Natural killer cell treated with Interleukin-12 subunit alpha and Interleukin-12 subunit beta and Interleukin-15 and Interleukin-18, amount 100 ng/mL, for 72 hours (primary cell): ENCODE measurements at regions not wholly inside any gene's neighbourhood (a gene's known extent, or its start where the extent isn't known, plus 50 kb on each side); places are given as distances from the start of the nearest gene placed in this dataset.

Source experiments
- ATAC-seq, 2 donors: fragments of 150-1000 bp; cut with Tn5 transposase in 1 of 2; sonication (Bioruptor Pico), chemical (Tn5 transposase) in 1 of 2; 2 replicates each; pipeline ENCODE4 v1.10.0; 2021
- DNase-seq: peaks from one replicate; pipeline ENCODE4 v3.0.0; 2022; ENCODE audit warnings: low spot score
- H3K27ac Mint-ChIP-seq, 2 donors: 1 replicate in 1 of 2; 2 replicates in 1 of 2; pipeline ENCODE4 v1.8.0; 2022; ENCODE audit warnings: mixed read lengths in 2 of 2, mild to moderate bottlenecking in 1 of 2, moderate library complexity in 1 of 2
- H3K27me3 Mint-ChIP-seq, 2 donors: 1 replicate in 1 of 2; 2 replicates in 1 of 2; pipeline ENCODE4 v1.8.0; 2022; ENCODE audit warnings: mixed read lengths in 2 of 2
- H3K36me3 Mint-ChIP-seq: one replicate; pipeline ENCODE4 v1.8.0; 2022; ENCODE audit warnings: mixed read lengths
- H3K4me1 Mint-ChIP-seq, 2 donors: 1 replicate in 1 of 2; 2 replicates in 1 of 2; pipeline ENCODE4 v1.8.0; 2022; ENCODE audit warnings: low read depth in 2 of 2, mixed read lengths in 2 of 2, mild to moderate bottlenecking in 1 of 2
- H3K4me3 Mint-ChIP-seq: one replicate; pipeline ENCODE4 v1.8.0; 2022; ENCODE audit warnings: mixed read lengths
- H3K9me3 Mint-ChIP-seq: 2 replicates; pipeline ENCODE4 v1.8.0; 2022; ENCODE audit warnings: mixed read lengths

DNA sequence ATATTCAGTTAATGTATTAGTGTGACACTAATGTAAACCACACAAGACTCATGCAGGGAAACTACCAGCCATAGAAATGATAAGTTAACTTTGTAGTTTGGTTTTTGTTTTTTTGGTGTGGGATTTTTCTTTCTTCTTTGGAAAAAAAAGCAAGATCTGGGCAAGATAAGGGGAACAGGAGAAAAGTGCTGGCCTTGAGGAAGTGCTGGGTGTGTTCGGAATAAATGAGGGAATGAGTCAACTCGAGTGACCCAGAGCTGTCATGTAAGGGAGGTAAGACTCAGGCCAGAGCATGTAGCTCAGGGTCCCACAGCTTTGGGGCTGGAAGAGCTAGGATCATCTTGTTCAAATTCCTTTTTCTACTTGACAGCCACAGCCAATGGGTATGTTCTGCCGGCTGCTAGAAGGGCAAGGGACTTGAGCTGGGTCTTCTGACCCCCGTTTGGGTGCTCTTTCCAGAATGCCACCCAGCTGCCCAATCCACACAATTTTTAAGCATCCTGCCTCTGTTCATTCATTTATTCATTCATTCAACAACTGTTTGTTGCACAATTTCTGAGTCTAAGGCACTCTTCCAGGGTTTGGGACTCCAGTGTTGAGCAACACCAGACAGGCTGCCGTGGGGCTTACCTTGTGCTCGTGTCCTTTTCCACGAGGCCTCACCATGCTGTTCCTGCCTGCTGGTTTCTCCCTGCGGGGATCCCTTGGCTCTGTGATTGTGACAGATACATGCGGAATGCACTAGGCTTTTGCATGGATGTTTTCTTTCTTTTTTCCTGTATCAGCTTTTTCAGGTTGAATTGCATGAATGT lies 54.5 kb downstream of the CLDN34 start:
- H3K9me3 Mint-ChIP-seq: no peaks in the 10 kb centered on the region
- H3K36me3 Mint-ChIP-seq: peaks cover 4% of the 10 kb centered on the region
- no peak overlapping the region for H3K4me3 Mint-ChIP-seq
- H3K4me1 Mint-ChIP-seq: peaks cover 3 to 5% of the 10 kb centered on the region in 2 donors
- no peak overlapping the region for H3K27ac Mint-ChIP-seq
- no peak for ATAC-seq
- peaks cover 0 to 4% of the 10 kb centered on the region in 2 donors for H3K27me3 Mint-ChIP-seq
- DNase-seq: no peak

DNA sequence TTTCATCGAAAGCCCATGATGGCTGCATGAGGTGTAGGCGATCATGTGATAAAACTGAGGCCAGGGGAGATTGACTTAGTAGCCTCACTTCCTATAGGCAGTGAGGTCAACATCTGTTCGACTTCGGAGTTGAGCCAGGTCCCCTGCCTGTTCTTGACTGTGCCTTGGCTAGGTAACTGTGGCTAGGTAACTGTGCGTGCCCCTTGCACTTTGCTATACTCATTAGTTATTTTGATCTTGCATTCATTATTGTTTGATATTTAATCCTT lies 55.0 kb downstream of the CLDN34 start:
- H3K27ac Mint-ChIP-seq: no peak overlapping the region
- DNase-seq: no peak
- no peaks in the 10 kb centered on the region for H3K4me1 Mint-ChIP-seq
- H3K36me3 Mint-ChIP-seq: no peaks in the 10 kb centered on the region
- H3K27me3 Mint-ChIP-seq: no peaks in the 10 kb centered on the region
- no peak for ATAC-seq
- H3K4me3 Mint-ChIP-seq: no peak overlapping the region
- H3K9me3 Mint-ChIP-seq: no peaks in the 10 kb centered on the region

DNA sequence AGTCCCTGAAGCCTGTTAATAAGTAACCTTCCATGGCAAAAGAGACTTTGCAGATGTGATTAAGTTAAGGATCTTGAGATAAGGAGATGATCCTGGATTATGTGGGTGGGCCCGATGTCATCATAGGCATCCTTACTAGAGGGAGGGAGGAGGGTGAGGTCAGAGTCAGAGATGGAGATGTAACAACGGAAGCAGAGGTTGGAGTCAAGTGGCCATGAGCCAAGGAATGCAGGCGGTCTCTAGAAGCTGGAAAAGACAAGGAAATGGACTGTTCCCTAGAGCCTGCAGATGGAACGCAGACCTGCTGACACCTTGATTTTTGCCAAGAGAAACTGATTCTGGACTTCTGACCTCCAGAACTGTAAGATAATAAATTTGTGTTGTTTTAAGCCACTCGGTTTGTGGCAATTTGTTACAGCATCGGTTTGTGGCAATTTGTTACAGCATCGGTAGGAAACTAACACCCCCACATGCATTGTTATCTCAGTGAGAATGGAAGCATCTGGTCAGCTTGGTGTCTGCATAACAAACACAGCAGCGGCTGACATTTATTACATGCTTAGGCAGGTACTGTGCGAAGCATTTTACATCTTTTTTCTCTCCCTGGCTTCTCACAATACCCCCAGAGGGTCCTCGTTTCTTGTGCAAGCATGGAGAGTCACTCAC lies 55.6 kb downstream of the CLDN34 start:
- H3K36me3 Mint-ChIP-seq: no peaks in the 10 kb centered on the region
- H3K27me3 Mint-ChIP-seq: no peaks in the 10 kb centered on the region
- H3K27ac Mint-ChIP-seq: no peak overlapping the region
- ATAC-seq (no peak), DNase-seq (no peak)
- H3K4me1 Mint-ChIP-seq: no peaks in the 10 kb centered on the region
- H3K4me3 Mint-ChIP-seq: no peak overlapping the region
- no peaks in the 10 kb centered on the region for H3K9me3 Mint-ChIP-seq

DNA sequence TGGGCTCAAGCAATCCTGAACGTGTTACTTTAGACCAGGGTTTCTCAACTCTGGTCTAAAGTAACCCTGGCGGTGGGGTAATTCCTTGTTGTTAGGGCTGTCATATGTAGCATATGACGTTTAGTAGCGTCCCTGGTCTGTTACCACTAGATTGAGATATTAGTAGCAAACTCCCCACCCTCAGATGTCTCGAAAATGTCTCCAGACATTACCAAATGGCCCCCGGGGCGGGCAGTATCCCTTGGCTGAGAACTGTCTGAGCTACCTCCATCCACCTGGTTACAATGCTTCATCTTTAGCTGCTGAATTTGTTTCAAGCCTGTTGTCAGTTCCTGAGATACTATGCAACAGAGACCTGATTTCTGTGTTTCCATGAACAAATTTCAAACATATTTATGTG lies 56.7 kb downstream of the CLDN34 start:
- Mint-ChIP-seq H3K4me1 (no peaks in the 10 kb centered on the region), H3K9me3 (no peaks in the 10 kb centered on the region), H3K36me3 (no peaks in the 10 kb centered on the region), H3K27me3 (no peaks in the 10 kb centered on the region), H3K27ac (no peak overlapping the region), H3K4me3 (no peak overlapping the region)
- no peak for ATAC-seq
- DNase-seq: no peak

DNA sequence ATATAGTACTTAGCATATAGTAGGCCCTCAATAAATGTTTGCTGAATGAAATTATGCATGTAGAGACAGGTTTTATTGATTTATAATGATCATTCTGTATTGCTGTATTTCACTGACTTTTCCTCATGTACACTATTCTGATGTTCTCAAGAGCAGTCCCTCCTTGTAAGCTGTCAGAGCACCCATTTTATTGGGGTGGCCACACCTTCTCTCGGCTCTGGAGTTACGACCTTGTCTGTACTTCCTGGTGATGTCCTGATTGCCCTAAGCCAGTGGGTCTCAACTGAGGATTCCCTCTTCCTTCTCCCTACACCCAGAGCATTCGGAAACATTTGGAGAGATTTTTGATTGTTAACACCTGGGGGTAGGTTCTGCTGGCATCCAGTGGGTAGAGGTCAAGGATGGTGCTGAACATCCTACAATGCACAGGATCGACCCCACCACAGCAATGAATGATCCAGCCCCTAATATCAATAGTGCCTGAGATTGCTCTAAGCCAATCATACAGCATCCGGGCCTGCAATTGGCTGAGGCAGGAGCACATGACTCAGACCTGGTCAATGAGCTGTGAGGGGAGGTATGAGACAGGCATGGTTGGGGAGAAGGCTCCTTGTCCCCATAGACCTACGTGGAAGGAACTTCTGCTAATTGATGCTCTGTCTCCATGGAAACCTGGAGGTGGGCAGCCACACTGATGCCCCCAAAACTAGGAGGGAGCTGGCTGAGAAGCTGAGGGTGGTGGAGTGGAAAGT lies 58.8 kb downstream of the CLDN34 start:
- no peak overlapping the region for H3K4me3 Mint-ChIP-seq
- no peaks in the 10 kb centered on the region for H3K9me3 Mint-ChIP-seq
- H3K27me3 Mint-ChIP-seq: no peaks in the 10 kb centered on the region
- DNase-seq (no peak), ATAC-seq (no peak)
- H3K4me1 Mint-ChIP-seq: no peaks in the 10 kb centered on the region
- H3K27ac Mint-ChIP-seq: no peak overlapping the region
- no peaks in the 10 kb centered on the region for H3K36me3 Mint-ChIP-seq

DNA sequence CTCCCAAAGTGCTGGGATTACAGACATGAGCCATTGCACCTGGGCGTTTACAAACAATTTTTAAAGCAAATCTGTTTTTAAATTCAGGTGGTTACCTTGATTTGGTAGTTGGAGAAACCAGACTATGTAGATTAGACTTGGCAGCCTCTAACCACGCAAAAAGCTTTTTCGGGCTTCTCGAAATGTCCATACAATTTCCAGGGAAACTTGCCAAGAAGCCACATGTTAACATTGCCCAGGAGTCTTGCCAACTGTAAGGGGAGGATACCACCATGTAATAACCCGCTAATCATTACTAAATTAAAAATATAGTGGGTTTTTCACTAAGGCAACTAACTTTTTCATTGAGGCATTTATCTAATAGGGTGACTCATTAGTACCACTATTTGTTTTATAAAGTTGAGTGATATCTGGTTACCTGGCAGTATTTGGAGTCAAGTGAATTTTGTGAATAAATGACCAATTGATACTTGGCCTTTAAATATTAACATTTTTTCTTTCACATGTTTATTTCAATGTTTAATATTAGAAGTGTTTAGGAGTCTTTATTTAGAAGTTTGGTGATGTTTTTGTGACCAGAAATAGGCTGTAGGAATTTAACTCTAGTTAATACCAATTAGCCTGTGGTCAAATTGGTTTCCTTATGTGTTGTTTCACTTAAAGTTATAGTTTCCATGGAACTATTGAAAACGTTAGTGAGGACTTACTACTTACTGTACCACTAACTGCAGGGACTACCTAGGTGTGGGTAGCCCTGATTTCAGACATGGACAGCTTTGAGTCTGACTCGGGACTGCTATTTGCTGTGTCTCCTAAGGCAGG lies 61.3 kb downstream of the CLDN34 start:
- Mint-ChIP-seq H3K4me3 (no peak overlapping the region), H3K27ac (no peak overlapping the region), H3K9me3 (no peaks in the 10 kb centered on the region), H3K36me3 (no peaks in the 10 kb centered on the region), H3K4me1 (peaks cover 0 to 7% of the 10 kb centered on the region in 2 donors), H3K27me3 (no peaks in the 10 kb centered on the region)
- ATAC-seq (no peak), DNase-seq (no peak)

DNA sequence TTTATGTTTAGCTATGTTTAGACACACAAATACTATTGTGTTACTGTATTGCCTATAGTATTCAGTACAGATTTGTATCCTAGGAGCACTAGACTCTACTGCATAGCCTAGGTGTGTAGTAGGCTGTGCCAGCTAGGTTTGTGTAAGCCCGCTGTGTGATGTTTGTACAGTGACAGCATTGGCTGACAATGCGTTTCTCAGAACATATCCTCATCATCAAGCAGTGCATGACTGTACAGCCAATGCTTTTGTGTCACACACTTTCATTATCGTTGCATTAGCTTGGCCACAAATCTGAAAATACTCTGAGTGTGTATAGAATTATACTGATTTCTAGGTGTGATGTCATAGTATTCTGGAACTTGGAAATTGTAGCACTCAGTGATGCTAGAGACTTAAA lies 63.4 kb downstream of the CLDN34 start:
- H3K9me3 Mint-ChIP-seq: no peaks in the 10 kb centered on the region
- H3K27me3 Mint-ChIP-seq: no peaks in the 10 kb centered on the region
- no peak overlapping the region for H3K27ac Mint-ChIP-seq
- H3K4me1 Mint-ChIP-seq: peaks cover 15 to 19% of the 10 kb centered on the region in 2 donors
- no peak overlapping the region for H3K4me3 Mint-ChIP-seq
- H3K36me3 Mint-ChIP-seq: no peaks in the 10 kb centered on the region
- DNase-seq (no peak), ATAC-seq (no peak)

DNA sequence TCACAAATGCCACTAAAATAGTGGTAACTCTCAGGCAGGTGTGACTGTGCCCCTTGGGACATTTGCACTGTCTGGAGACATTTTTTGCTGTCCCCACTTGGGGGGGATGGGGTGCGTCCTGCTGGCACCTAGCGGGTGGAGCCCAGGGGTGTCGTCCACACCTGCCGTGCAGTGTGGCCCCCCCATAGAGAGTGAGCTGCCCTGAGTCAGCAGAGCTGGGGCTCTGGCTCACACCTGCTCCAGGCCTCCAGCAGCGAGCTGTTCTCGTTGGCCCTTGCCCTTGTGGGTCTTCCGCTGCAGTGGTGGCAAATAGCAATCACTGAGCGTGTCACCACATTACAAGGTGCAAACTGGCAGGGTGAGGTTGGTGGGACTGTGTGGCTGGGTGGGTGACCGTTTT lies 64.6 kb downstream of the CLDN34 start:
- Mint-ChIP-seq H3K9me3 (no peaks in the 10 kb centered on the region), H3K4me1 (peaks cover 15 to 19% of the 10 kb centered on the region in 2 donors), H3K36me3 (no peaks in the 10 kb centered on the region), H3K27me3 (no peaks in the 10 kb centered on the region), H3K4me3 (no peak overlapping the region), H3K27ac (peak overlapping the region in 1 of 2 donors; percentile 79)
- ATAC-seq (peak in 1 of 2 donors; percentile 11), DNase-seq (no peak)

DNA sequence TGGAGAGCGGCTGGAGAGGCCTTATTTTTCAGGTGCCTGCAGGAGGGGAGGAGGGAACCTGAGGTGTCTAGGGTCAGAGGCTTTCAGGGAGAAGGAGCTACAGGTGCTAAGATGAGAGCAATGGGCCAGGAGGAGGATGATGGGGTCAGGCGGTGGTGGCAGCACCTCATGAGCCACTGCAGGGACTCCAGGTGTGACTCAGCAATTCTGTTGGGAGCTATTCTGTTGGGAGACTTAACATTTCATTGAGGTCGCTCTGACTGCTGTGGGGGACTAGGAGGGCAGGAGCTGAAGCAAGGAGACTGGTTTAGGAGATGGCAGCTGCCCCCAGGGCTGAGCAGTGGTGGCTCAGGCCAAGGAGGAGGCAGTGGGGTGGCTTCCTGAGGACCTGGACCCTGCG lies 65.0 kb downstream of the CLDN34 start:
- DNase-seq: no peak
- peaks cover 15 to 19% of the 10 kb centered on the region in 2 donors for H3K4me1 Mint-ChIP-seq
- H3K36me3 Mint-ChIP-seq: no peaks in the 10 kb centered on the region
- H3K27me3 Mint-ChIP-seq: no peaks in the 10 kb centered on the region
- H3K27ac Mint-ChIP-seq: peak overlapping the region in 1 of 2 donors; percentile 79
- no peak overlapping the region for H3K4me3 Mint-ChIP-seq
- H3K9me3 Mint-ChIP-seq: no peaks in the 10 kb centered on the region
- no peak for ATAC-seq

DNA sequence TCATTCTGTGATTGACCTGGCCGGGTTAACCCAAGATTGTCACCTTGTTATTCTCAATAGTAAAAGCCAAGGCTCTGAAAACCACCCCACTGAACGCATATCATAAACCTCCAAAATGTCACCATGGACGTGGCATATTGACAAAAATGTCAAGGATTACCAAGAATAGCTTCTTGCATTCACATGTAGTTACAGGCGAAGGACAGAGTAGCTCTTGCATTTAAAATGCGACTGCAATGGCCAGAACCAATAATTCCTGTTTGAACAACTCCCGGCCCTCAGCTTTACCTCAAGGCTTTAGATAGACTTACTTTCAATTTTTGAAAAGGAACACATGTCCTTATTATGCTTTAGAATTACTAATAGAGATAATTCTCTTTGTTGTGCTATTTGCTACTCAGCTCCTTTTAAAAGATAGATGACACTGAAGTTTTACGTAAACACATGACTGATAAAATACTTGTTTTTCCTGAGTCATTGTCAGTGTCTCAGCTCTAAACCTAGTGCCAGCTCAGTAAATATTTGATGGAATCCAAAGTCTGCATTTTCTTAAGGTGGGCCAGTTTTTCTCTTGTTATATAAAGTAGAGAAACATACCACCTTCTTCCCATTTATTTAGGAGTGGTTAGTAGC lies 66.3 kb downstream of the CLDN34 start:
- Mint-ChIP-seq H3K4me1 (peaks cover 15 to 19% of the 10 kb centered on the region in 2 donors), H3K36me3 (no peaks in the 10 kb centered on the region), H3K4me3 (no peak overlapping the region), H3K9me3 (no peaks in the 10 kb centered on the region), H3K27ac (no peak overlapping the region), H3K27me3 (no peaks in the 10 kb centered on the region)
- ATAC-seq: no peak
- no peak for DNase-seq

DNA sequence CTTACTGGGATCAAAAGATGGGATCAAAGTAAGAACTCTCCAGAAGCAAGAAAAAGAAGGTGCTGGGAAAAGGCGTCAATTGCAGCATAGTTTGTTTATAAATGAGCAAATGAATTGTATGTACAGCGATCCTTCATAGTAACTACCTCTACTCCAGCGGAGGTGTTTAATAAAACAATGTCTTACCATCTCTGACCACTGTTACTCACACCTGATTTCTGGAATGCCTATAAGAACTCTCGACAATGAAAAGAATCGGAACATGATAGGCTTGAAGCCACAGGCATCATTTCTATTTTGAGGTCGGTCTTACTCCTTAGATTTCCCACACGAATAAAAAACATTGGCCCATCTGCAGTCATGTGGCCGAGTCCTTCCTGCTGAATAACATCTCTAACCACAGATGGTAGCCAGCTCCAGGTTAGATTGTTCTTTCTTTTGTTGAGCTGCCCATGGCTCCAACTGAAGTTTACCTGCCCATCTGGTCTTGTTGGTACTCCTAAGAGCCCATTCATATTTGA lies 67.6 kb downstream of the CLDN34 start:
- Mint-ChIP-seq H3K36me3 (no peaks in the 10 kb centered on the region), H3K27me3 (no peaks in the 10 kb centered on the region), H3K4me1 (peaks cover 15 to 19% of the 10 kb centered on the region in 2 donors), H3K4me3 (no peak overlapping the region), H3K9me3 (no peaks in the 10 kb centered on the region), H3K27ac (no peak overlapping the region)
- no peak for ATAC-seq
- no peak for DNase-seq

DNA sequence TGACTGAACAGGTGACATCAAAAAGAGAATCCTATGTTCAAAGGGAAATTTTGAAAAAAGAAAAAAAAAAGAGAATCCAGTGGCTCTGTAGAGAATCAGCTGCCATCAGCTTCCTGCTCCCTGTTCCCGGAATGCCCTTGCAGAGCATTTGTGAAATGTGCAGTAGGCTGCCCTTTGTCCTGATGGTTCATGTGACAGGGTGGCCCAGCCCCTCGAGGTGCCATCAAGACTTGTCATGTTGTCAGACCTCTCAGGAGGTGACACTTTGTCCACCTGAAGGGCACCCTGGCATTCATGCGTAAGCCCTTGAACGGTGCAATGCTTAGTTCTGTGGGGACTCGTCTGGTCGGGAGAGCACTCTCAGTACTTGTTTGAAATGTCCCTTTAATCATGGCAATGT lies 71.4 kb downstream of the CLDN34 start:
- H3K4me1 Mint-ChIP-seq: peaks cover 12 to 15% of the 10 kb centered on the region in 2 donors
- H3K27ac Mint-ChIP-seq: no peak overlapping the region
- no peak overlapping the region for H3K4me3 Mint-ChIP-seq
- ATAC-seq (no peak), DNase-seq (no peak)
- H3K36me3 Mint-ChIP-seq: no peaks in the 10 kb centered on the region
- no peaks in the 10 kb centered on the region for H3K27me3 Mint-ChIP-seq
- H3K9me3 Mint-ChIP-seq: no peaks in the 10 kb centered on the region
